Naive thymus-derived CD8-positive, alpha-beta T cell (primary cell): ENCODE measurements at regions not wholly inside any gene's neighbourhood (a gene's known extent, or its start where the extent isn't known, plus 50 kb on each side); places are given as distances from the start of the nearest gene placed in this dataset.

Source experiments
- ATAC-seq, 2 donors: fragments of 150-1000 bp; cut with Tn5 transposase in 1 of 2; sonication (Bioruptor Pico), chemical (Tn5 transposase) in 1 of 2; 1 replicate in 1 of 2; 2 replicates in 1 of 2; pipeline ENCODE4 v1.10.0; 2021; ENCODE audit warnings: mild to moderate bottlenecking in 2 of 2, moderate library complexity in 2 of 2
- POLR2A ChIA-PET: fragments of 350-600 bp; sonication (Branson Sonifier 250); formaldehyde crosslinking; loops from one replicate; lab custom pipeline; 2021; ENCODE audit warnings: antibody characterized with exemption; lab: Charles Lee
- DNase-seq, 10 donors: peaks; one replicate each; pipeline versions ENCODE4 v3.0.0 to v3.0.0-alpha.2; 2020 to 2022
- H3K27ac Mint-ChIP-seq, 10 donors: one replicate each; pipeline ENCODE4 v1.8.0; 2020 to 2022; ENCODE audit warnings: mild to moderate bottlenecking in 10 of 10, mixed read lengths in 10 of 10, moderate library complexity in 4 of 10, inconsistent platforms in 1 of 10
- H3K27me3 Mint-ChIP-seq, 5 donors: one replicate each; pipeline ENCODE4 v1.8.0; 2021 to 2022; ENCODE audit warnings: mixed read lengths in 5 of 5
- H3K36me3 Mint-ChIP-seq, 3 donors: one replicate each; pipeline ENCODE4 v1.8.0; 2020 to 2022; ENCODE audit warnings: mixed read lengths in 3 of 3, mild to moderate bottlenecking in 2 of 3, inconsistent platforms in 1 of 3
- H3K4me1 Mint-ChIP-seq, 4 donors: one replicate each; pipeline ENCODE4 v1.8.0; 2021 to 2022; ENCODE audit warnings: mixed read lengths in 4 of 4
- H3K4me3 Mint-ChIP-seq, 10 donors: one replicate each; pipeline ENCODE4 v1.8.0; 2020 to 2022; ENCODE audit warnings: mild to moderate bottlenecking in 10 of 10, mixed read lengths in 10 of 10, moderate library complexity in 6 of 10, inconsistent platforms in 1 of 10
- H3K9me3 Mint-ChIP-seq, 9 donors: one replicate each; pipeline ENCODE4 v1.8.0; 2020 to 2022; ENCODE audit warnings: mixed read lengths in 9 of 9, mild to moderate bottlenecking in 3 of 9, inconsistent platforms in 1 of 9, moderate library complexity in 1 of 9

GRCh38 chr4:138964716-138965426, 50.7 kb upstream of the NOCT start:
- ATAC-seq (no peak), DNase-seq (no peak)
- H3K4me3 Mint-ChIP-seq = no peak overlapping the region
- no peak overlapping the region for H3K27ac Mint-ChIP-seq
- no peaks in the 10 kb centered on the region for H3K36me3 Mint-ChIP-seq
- no peaks in the 10 kb centered on the region for H3K9me3 Mint-ChIP-seq
- H3K27me3 Mint-ChIP-seq = peaks cover 0 to 2% (median 0%) of the 10 kb centered on the region in 5 donors
- POLR2A ChIA-PET = no interaction called here
- peaks cover 0 to 3% (median 0%) of the 10 kb centered on the region in 4 donors for H3K4me1 Mint-ChIP-seq

- no peak overlapping the region for H3K4me3 Mint-ChIP-seq
- POLR2A ChIA-PET = no interaction called here
- ATAC-seq (no peak), DNase-seq (no peak)
- no peaks in the 10 kb centered on the region for H3K9me3 Mint-ChIP-seq
- H3K36me3 Mint-ChIP-seq = no peaks in the 10 kb centered on the region
- H3K4me1 Mint-ChIP-seq = peaks cover 0 to 7% (median 0%) of the 10 kb centered on the region in 4 donors
- H3K27ac Mint-ChIP-seq = no peak overlapping the region
- peaks cover 0 to 3% (median 0%) of the 10 kb centered on the region in 5 donors for H3K27me3 Mint-ChIP-seq
These were observed 52.2 kb upstream of the NOCT start for GRCh38 chr4:138963412-138963811.

- Mint-ChIP-seq H3K4me3 (no peak overlapping the region), H3K9me3 (no peaks in the 10 kb centered on the region), H3K36me3 (no peaks in the 10 kb centered on the region), H3K27ac (no peak overlapping the region), H3K4me1 (peaks cover 0 to 7% (median 0%) of the 10 kb centered on the region in 4 donors), H3K27me3 (peaks cover 0 to 6% (median 5%) of the 10 kb centered on the region in 5 donors)
- no peak for ATAC-seq
- POLR2A ChIA-PET = no interaction called here
- no peak for DNase-seq
These were observed 53.9 kb upstream of the NOCT start for GRCh38 chr4:138961664-138962063.

GRCh38 chr4:138961129-138961528, 54.5 kb upstream of the NOCT start:
- H3K36me3 Mint-ChIP-seq = no peaks in the 10 kb centered on the region
- H3K4me3 Mint-ChIP-seq = no peak overlapping the region
- DNase-seq (no peak), ATAC-seq (no peak)
- peaks cover 0 to 7% (median 0%) of the 10 kb centered on the region in 4 donors for H3K4me1 Mint-ChIP-seq
- no peak overlapping the region for H3K27ac Mint-ChIP-seq
- H3K27me3 Mint-ChIP-seq = peaks cover 0 to 6% (median 5%) of the 10 kb centered on the region in 5 donors
- POLR2A ChIA-PET = no interaction called here
- H3K9me3 Mint-ChIP-seq = no peaks in the 10 kb centered on the region

GRCh38 chr4:138960175-138960710, 55.3 kb upstream of the NOCT start:
- Mint-ChIP-seq H3K4me1 (peaks cover 0 to 7% (median 0%) of the 10 kb centered on the region in 4 donors), H3K4me3 (no peak overlapping the region), H3K27me3 (peaks cover 0 to 6% (median 5%) of the 10 kb centered on the region in 5 donors), H3K9me3 (no peaks in the 10 kb centered on the region), H3K36me3 (no peaks in the 10 kb centered on the region), H3K27ac (no peak overlapping the region)
- DNase-seq (no peak), ATAC-seq (no peak)
- POLR2A ChIA-PET = no interaction called here

GRCh38 chr4:138959097-138959815, 56.3 kb upstream of the NOCT start:
- ATAC-seq (no peak), DNase-seq (no peak)
- POLR2A ChIA-PET = no interaction called here
- Mint-ChIP-seq H3K27ac (no peak overlapping the region), H3K4me1 (peaks cover 0 to 7% (median 0%) of the 10 kb centered on the region in 4 donors), H3K9me3 (no peaks in the 10 kb centered on the region), H3K36me3 (no peaks in the 10 kb centered on the region), H3K4me3 (no peak overlapping the region), H3K27me3 (peaks cover 0 to 6% (median 5%) of the 10 kb centered on the region in 5 donors)

GRCh38 chr4:138958519-138958918, 57.1 kb upstream of the NOCT start:
- POLR2A ChIA-PET = no interaction called here
- Mint-ChIP-seq H3K4me1 (peaks cover 0 to 7% (median 0%) of the 10 kb centered on the region in 4 donors), H3K27me3 (peaks cover 0 to 6% (median 5%) of the 10 kb centered on the region in 5 donors), H3K27ac (peak overlapping the region in 1 of 10 donors; percentile 45), H3K4me3 (no peak overlapping the region), H3K36me3 (no peaks in the 10 kb centered on the region), H3K9me3 (no peaks in the 10 kb centered on the region)
- DNase-seq = no peak
- no peak for ATAC-seq

- Mint-ChIP-seq H3K27ac (no peak overlapping the region), H3K36me3 (no peaks in the 10 kb centered on the region), H3K27me3 (peaks cover 0 to 7% (median 5%) of the 10 kb centered on the region in 5 donors), H3K4me1 (peaks cover 0 to 7% (median 0%) of the 10 kb centered on the region in 4 donors), H3K9me3 (no peaks in the 10 kb centered on the region), H3K4me3 (no peak overlapping the region)
- POLR2A ChIA-PET = no interaction called here
- ATAC-seq (no peak), DNase-seq (no peak)
These were observed 58.3 kb upstream of the NOCT start for GRCh38 chr4:138957302-138957701.

- Mint-ChIP-seq H3K9me3 (no peaks in the 10 kb centered on the region), H3K27ac (no peak overlapping the region), H3K27me3 (peaks cover 0 to 7% (median 5%) of the 10 kb centered on the region in 5 donors), H3K4me1 (peaks cover 0 to 7% (median 0%) of the 10 kb centered on the region in 4 donors), H3K4me3 (no peak overlapping the region), H3K36me3 (no peaks in the 10 kb centered on the region)
- DNase-seq = no peak
- POLR2A ChIA-PET = no interaction called here
- ATAC-seq = no peak
These were observed 61.2 kb upstream of the NOCT start for GRCh38 chr4:138954428-138954827.

- peaks cover 0 to 7% (median 0%) of the 10 kb centered on the region in 4 donors for H3K4me1 Mint-ChIP-seq
- POLR2A ChIA-PET = no interaction called here
- peaks cover 0 to 7% (median 5%) of the 10 kb centered on the region in 5 donors for H3K27me3 Mint-ChIP-seq
- no peak overlapping the region for H3K27ac Mint-ChIP-seq
- no peak for ATAC-seq
- H3K4me3 Mint-ChIP-seq = no peak overlapping the region
- H3K9me3 Mint-ChIP-seq = no peaks in the 10 kb centered on the region
- no peaks in the 10 kb centered on the region for H3K36me3 Mint-ChIP-seq
- DNase-seq = no peak
These were observed 61.6 kb upstream of the NOCT start for GRCh38 chr4:138953961-138954371.

- Mint-ChIP-seq H3K9me3 (no peaks in the 10 kb centered on the region), H3K27ac (no peak overlapping the region), H3K4me1 (no peaks in the 10 kb centered on the region), H3K27me3 (peaks cover 0 to 5% (median 4%) of the 10 kb centered on the region in 5 donors), H3K36me3 (no peaks in the 10 kb centered on the region), H3K4me3 (no peak overlapping the region)
- no peak for DNase-seq
- no peak for ATAC-seq
- POLR2A ChIA-PET = no interaction called here
These were observed 63.2 kb upstream of the NOCT start for GRCh38 chr4:138952411-138952810.

GRCh38 chr4:138951764-138952163, 63.8 kb upstream of the NOCT start:
- H3K36me3 Mint-ChIP-seq = no peaks in the 10 kb centered on the region
- H3K27me3 Mint-ChIP-seq = peaks cover 0 to 4% (median 2%) of the 10 kb centered on the region in 5 donors
- POLR2A ChIA-PET = no interaction called here
- H3K4me3 Mint-ChIP-seq = no peak overlapping the region
- H3K9me3 Mint-ChIP-seq = no peaks in the 10 kb centered on the region
- no peak overlapping the region for H3K27ac Mint-ChIP-seq
- no peak for ATAC-seq
- DNase-seq = no peak
- no peaks in the 10 kb centered on the region for H3K4me1 Mint-ChIP-seq

GRCh38 chr4:138949866-138950265, 65.7 kb upstream of the NOCT start:
- Mint-ChIP-seq H3K27ac (no peak overlapping the region), H3K4me3 (no peak overlapping the region), H3K27me3 (peaks cover 0 to 2% (median 2%) of the 10 kb centered on the region in 5 donors), H3K36me3 (no peaks in the 10 kb centered on the region), H3K9me3 (no peaks in the 10 kb centered on the region), H3K4me1 (peaks cover 0 to 3% (median 0%) of the 10 kb centered on the region in 4 donors)
- ATAC-seq = no peak
- POLR2A ChIA-PET = no interaction called here
- no peak for DNase-seq
